BJ (cell line): ENCODE measurements at regions not wholly inside any gene's neighbourhood (a gene's known extent, or its start where the extent isn't known, plus 50 kb on each side); places are given as distances from the start of the nearest gene placed in this dataset. TPM values are rescaled to one million over a fixed set of nuclear protein-coding genes. Genes with fewer than 3 reads are reported as not detected.

Experiments
- CTCF ChIA-PET: fragments of 350-600 bp; formaldehyde crosslinking; extraction: SDS; loops from one replicate; lab custom pipeline; 2021; ENCODE audit warnings: antibody characterized with exemption, inconsistent platforms; lab: Yijun Ruan, JAX
- POLR2A ChIA-PET: fragments of 300-600 bp; sonication (Branson Sonifier 250); formaldehyde crosslinking; extraction: SDS; loops from one replicate; lab custom pipeline; 2021; ENCODE audit warnings: antibody characterized with exemption; lab: Charles Lee
- DNase-seq: peaks from one replicate; pipeline ENCODE4 v3.0.0-alpha.2; 2011; ENCODE audit warnings: low read depth
- H3K27me3 ChIP-seq: 2 replicates; pipeline ENCODE4 v1.6.0; 2011; ENCODE audit warnings: low read length; ENCODE audit not compliant: control insufficient read depth, insufficient read depth
- H3K36me3 ChIP-seq: 2 replicates; pipeline ENCODE4 v1.5.1; 2011; ENCODE audit warnings: low read length; ENCODE audit not compliant: control insufficient read depth, insufficient read depth
- H3K4me3 ChIP-seq: 2 replicates; pipeline ENCODE4 v1.5.1; 2011; ENCODE audit warnings: low read depth, mild to moderate bottlenecking, control low read depth, low read length
- small RNA-seq: library from RNA; depleted of rRNA; stranded (forward); fragments of <200 nt; gene quantifications from one replicate; pipeline ENCODE3, GENCODE V24; 2012; ENCODE audit warnings: low replicate concordance, low read depth; ENCODE audit not compliant: insufficient read length
- TF ChIP-seq, protein P1 (sequence below): IDR thresholded peaks from 2 replicates; pipeline ENCODE4 v1.5.1; 2011; ENCODE audit warnings: low read depth, mild to moderate bottlenecking, control low read depth, inconsistent platforms, low read length, moderate library complexity; ENCODE audit not compliant: insufficient read depth

DNA sequence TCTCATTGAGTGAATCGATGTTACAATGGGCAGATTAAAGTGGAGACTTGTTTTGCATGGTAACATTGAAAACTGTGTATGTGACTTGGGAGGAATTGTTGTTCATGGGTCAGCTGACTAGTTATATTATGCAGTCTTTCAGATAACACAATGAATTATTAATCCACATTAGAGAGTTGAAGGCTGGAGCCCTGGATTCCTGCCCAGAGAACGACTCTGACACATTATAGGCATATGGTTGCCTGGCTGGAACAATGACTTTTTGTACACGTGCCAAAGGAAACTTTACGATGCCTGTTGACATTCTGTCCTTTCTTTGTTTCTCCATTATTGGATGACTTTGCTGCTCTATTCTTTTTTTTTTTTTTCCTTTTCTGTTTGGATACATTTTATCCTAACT, 52.3 kb upstream of the TMEM229A start:
- CTCF ChIA-PET = interaction anchor here (1.1 kb wide), 1 partner anchor 15 kb away, joined by 3 read pairs; no protein-coding TSS in a partner anchor
- no peaks in the 10 kb centered on the region for H3K36me3 ChIP-seq
- no peaks in the 10 kb centered on the region for H3K27me3 ChIP-seq
- H3K4me3 ChIP-seq = no peak overlapping the region
- TF ChIP-seq, protein P1, sequence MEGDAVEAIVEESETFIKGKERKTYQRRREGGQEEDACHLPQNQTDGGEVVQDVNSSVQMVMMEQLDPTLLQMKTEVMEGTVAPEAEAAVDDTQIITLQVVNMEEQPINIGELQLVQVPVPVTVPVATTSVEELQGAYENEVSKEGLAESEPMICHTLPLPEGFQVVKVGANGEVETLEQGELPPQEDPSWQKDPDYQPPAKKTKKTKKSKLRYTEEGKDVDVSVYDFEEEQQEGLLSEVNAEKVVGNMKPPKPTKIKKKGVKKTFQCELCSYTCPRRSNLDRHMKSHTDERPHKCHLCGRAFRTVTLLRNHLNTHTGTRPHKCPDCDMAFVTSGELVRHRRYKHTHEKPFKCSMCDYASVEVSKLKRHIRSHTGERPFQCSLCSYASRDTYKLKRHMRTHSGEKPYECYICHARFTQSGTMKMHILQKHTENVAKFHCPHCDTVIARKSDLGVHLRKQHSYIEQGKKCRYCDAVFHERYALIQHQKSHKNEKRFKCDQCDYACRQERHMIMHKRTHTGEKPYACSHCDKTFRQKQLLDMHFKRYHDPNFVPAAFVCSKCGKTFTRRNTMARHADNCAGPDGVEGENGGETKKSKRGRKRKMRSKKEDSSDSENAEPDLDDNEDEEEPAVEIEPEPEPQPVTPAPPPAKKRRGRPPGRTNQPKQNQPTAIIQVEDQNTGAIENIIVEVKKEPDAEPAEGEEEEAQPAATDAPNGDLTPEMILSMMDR = no peak
- POLR2A ChIA-PET = no interaction called here
- no peak for DNase-seq

DNA sequence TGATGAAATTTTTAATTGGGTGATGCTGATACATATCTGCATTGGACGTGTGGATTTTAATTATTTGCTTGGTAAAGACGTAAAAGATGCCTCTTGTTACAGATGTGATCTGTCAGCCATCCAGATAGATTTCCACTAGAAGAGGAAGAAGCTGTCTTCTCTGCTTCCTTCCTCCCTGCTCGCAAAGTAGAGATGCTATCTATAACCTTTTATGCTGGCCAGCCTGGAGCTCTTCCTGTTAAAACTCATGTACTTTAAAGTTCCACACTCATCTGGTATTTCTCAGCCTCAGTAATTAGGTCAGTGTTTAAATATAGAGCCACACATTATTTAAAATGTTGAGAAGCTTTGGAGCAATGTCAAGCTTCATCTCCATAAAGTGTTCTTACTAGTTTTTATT, 51.2 kb upstream of the TMEM229A start:
- no peaks in the 10 kb centered on the region for H3K36me3 ChIP-seq
- TF ChIP-seq, protein P1 = no peak
- POLR2A ChIA-PET = no interaction called here
- no peaks in the 10 kb centered on the region for H3K27me3 ChIP-seq
- no peak overlapping the region for H3K4me3 ChIP-seq
- DNase-seq = no peak
- CTCF ChIA-PET = interaction anchor here (1.1 kb wide), 1 partner anchor 16 kb away, joined by 3 read pairs; no protein-coding TSS in a partner anchor

Small RNA genes in the stretch of these regions (small RNA-seq; reads per million reads assigned to genes)
- not detected for gene RNU6-102P
